T47D (cell line): ENCODE measurements at regions not wholly inside any gene's neighbourhood (a gene's known extent, or its start where the extent isn't known, plus 50 kb on each side); places are given as distances from the start of the nearest gene placed in this dataset.

Experiments
- DNase-seq, 2 experiments: peaks; one replicate each; pipeline versions ENCODE4 v3.0.0 to v3.0.0-alpha.2; 2011 to 2012; ENCODE audit warnings: low read depth in 1 of 2, low spot score in 1 of 2
- JUND ChIP-seq: IDR thresholded peaks from 2 replicates; pipeline ENCODE4 v1.6.1; 2012; ENCODE audit warnings: low read depth
- in situ Hi-C: cut with HindIII; loops from 2 replicates; pipeline ENCODE4 v1.10.0; 2016; ENCODE audit warnings: low sequenced_read_pairs, low pct_unique_long_range_greater_than_20kb

GRCh38 chr6:1257778-1258177, 54.1 kb upstream of the FOXQ1 start:
- TF ChIP-seq JUND = no peak
- DNase-seq = no peak
- in situ Hi-C loops = no loop called here

- in situ Hi-C loops = no loop called here
- TF ChIP-seq JUND = no peak
- no peak for DNase-seq
Measured at GRCh38 chr6:1256435-1257008, 55.4 kb upstream of the FOXQ1 start.

DNA sequence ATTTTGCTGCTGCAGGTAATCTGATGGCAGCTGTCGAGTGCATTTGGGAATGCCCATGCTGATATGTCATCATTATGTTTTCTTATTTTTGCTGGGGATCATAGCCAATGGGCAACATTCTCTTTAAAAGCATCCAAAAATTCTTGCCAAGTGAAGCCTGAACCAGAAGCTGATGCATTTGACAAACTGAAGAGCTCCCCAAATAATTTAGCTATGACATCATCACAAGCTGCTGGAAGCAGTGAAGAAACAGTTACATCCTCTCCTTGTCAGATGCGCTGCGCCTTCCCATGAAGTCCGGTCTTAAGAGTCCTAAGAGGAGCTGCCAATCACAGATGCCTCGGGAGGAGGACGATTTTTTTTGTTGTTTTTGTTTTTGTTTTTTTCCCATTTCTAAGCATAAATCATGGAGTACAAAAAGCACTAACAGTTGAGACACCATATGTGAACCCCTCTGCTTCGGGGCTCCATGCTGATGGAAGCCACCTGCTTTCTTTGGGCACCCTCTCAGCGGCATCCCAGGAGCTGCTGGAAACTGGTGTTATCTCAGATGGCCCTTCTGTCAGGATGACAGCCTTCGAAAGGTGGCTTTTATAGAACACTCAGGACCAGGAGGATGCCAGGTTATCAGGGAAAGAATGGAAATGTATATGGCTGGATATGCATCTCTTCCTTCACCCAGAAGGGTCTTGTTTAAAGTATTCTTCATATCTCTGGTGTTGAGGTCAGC, 56.1 kb upstream of the FOXQ1 start:
- in situ Hi-C loops = no loop called here
- no peak for TF ChIP-seq JUND
- no peak for DNase-seq

GRCh38 chr6:1254326-1254725, 57.6 kb upstream of the FOXQ1 start:
- in situ Hi-C loops = no loop called here
- TF ChIP-seq JUND = no peak
- DNase-seq = no peak

DNA sequence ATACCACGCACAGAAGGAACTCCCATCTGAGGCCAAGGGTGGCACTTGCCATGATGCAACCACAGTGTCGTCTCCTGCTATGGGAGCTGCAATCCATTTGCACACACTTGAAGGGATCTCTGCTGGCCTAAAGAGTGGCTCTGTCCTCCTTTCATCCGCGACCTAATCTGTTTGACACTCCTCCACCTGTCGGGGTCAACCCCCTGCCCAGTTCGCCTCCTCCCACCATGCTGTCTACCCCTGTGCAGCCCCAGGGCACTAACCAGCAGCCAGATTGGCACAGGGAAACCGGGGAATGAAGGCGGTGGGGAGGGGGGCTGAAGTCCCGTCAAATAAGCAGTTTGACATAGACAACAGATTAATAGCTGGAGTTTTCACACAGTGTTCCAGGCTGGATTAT, 58.1 kb upstream of the FOXQ1 start:
- TF ChIP-seq JUND = no peak
- in situ Hi-C loops = no loop called here
- no peak for DNase-seq

- TF ChIP-seq JUND = no peak
- in situ Hi-C loops = no loop called here
- DNase-seq = no peak
Measured at GRCh38 chr6:1251198-1252155, 60.4 kb upstream of the FOXQ1 start.

- no peak for TF ChIP-seq JUND
- in situ Hi-C loops = no loop called here
- DNase-seq = no peak
Measured at GRCh38 chr6:1250489-1251197, 61.3 kb upstream of the FOXQ1 start.

GRCh38 chr6:1247894-1248293, 64.0 kb upstream of the FOXQ1 start:
- no peak for TF ChIP-seq JUND
- no peak for DNase-seq
- in situ Hi-C loops = no loop called here

- no peak for TF ChIP-seq JUND
- in situ Hi-C loops = no loop called here
- no peak for DNase-seq
Measured at GRCh38 chr6:1247056-1247455, 64.8 kb upstream of the FOXQ1 start.

- no peak for DNase-seq
- TF ChIP-seq JUND = no peak
- in situ Hi-C loops = no loop called here
Measured at GRCh38 chr6:1244941-1245340, 67.0 kb upstream of the FOXQ1 start.

DNA sequence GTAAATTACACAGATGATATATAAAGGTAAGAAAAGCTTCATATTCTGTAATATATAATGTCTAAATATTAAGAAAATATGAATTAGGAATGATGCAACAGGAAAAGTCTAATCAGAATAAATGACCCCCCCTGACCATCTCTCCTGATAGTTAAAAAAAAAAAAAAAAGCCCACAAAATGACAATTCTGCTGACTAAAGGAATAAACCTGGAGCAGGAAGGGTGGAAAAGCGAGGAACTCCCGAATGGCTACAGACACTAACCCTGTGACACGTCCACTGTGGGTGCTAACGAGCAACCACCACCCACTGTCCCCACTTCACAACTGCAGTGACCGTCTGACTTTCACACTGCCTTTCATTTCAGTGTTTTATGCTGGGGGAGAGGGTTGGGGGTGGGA, 67.6 kb upstream of the FOXQ1 start:
- in situ Hi-C loops = no loop called here
- TF ChIP-seq JUND = no peak
- DNase-seq = no peak

- in situ Hi-C loops = no loop called here
- TF ChIP-seq JUND = no peak
- DNase-seq = no peak
Measured at GRCh38 chr6:1242446-1242845, 69.5 kb upstream of the FOXQ1 start.
